ENCODE measurements at regions not wholly inside any gene's neighbourhood (a gene's known extent, or its start where the extent isn't known, plus 50 kb on each side); places are given as distances from the start of the nearest gene placed in this dataset.
"Not testable (repeated sequence)": the region's sequence is repeated elsewhere in the genome, so short reads cannot be mapped to it uniquely, and the experiment has no call there.

DNA sequence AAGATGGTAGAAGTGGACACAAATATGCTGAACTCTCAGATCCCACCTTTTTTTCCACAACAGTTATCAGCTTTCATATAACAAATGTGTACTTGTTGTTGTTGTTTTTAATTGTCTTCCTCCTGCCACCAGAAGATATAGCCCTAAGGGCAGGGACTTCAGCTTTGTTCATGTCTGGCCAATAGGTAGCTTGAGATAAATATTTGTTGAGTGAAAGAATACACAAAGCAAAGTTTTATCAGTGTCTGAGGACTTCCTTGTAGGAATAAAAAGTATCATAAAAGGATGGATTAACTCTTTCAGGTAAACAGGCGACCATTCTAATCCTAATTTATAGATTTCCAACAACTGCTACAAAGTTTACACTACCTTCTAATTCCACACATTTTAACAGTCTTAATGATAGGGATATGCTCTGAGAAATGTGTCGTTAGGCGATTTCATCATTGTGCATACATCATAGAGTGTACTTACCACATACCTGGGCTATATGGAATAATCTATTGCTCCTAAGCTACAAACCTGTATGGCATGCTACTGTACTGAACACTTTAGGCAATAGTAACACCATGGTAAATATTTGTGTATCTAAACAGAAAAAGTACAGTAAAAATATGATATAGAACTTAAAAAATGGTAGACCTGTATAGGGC, 186.1 kb downstream of the ATOH1 start:
- DNase-seq = no peak

DNA sequence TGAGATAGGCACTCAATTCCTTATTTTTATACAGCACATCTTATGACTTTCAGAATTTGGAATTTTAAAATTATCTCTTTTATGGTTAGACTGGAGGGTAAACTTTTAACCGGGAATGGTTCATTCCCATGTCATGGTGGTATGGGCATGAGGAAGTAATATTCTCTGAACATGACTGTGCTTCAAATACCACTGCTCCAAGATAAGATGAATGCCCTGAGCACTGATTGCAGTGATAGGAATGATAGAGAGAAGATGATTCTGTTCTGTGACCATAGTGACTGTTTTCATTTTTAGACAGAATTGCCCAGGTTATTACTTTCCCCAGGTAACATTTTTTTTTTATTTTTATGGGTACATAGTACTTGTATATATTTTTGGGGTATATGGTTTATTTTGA, 187.4 kb downstream of the ATOH1 start:
- no peak for DNase-seq

DNA sequence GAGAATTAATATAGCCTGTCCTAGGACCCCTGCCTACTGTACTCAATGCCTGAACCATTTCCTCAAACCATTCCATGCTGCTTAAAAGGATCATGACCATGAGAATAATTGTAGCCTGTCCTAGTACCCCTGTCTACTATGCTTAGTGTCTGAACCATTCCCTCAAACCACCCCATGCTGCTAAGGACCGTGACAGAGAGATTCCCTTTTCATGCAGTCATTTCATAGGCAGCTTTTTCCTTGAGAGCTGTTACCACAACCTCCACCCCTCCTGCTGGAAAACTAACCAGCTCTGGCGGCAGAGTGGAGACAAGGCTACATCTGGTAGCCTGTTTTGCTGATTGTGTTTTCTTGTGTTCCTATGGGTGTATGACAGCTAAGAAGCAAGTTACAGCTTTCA, 174.9 kb upstream of the SMARCAD1 start:
- DNase-seq = peak; percentile 64

DNA sequence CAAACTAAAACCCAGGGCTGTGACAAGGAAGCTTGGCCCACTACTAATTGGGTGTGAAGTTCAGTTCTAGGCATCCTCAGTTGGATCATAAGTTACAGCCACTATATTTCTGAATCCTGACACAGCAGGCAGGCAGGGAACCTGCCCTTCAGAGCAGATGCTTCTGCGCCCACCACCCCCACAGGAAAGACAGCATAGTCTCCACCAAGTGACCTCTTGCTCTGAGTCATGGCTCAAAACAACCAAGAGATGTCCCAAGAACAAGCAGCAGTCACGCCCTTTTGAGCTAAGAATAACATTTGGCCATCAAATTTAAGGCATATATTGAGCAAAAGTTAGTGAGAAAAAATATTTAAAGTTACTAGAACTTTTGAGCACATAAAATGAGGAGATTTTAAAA, 170.7 kb upstream of the SMARCAD1 start:
- DNase-seq = no peak

DNA sequence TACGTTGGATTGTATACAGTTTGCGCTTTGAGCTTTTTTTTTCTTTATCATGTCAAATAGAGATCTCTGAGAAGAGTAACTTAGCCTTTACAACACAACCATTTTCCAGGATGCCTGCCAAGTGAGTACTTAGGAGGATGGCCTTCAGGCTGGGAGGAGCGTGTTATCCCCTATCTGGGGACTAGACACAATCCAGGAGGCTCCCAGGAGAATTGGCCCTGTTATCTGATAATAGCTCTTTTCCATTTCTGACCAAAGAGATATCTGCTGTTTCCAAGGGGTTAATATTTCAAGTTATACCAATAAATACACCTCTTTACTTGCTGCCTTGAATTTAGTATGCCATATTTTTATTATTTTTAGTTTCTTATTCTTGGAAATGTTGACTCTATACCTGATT, 169.5 kb upstream of the SMARCAD1 start:
- no peak for DNase-seq

DNA sequence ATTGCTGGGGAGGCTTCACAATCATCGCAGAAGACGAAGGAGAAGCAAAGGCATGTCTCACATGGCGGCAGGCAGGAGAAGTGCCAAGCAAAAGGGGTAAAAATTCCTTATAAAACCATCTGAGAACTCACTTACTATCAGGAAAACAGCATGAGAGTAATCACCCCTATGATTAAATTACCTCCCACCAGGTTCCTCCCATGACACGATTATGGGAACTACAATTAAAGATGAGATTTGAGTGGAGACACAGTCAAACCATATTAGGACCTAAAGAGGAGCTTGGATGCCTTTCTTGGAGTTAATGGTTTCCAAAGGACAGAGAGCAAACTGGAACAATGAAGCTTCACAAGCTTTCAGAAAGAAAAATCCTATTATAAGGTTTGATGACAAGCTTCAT, 168.4 kb upstream of the SMARCAD1 start:
- no peak for DNase-seq

DNA sequence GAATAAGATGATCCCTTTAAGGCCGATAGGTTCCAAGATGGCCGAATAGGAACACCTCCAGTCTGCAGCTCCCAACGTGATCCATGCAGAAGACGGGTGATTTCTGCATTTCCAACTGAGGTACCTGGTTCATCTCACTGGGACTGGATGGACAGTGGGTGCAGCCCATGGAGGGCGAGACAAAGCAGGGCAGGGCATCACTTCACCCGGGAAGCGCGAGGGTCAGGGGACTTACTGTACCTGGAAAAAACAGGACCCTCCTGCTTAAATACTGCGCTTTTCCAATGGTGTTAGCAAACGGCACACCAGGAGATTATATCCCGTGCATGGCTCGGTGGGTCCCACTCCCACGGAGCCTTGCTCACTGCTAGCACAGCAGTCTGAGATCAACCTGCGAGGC, 163.2 kb upstream of the SMARCAD1 start:
- not testable (repeated sequence) for DNase-seq

DNA sequence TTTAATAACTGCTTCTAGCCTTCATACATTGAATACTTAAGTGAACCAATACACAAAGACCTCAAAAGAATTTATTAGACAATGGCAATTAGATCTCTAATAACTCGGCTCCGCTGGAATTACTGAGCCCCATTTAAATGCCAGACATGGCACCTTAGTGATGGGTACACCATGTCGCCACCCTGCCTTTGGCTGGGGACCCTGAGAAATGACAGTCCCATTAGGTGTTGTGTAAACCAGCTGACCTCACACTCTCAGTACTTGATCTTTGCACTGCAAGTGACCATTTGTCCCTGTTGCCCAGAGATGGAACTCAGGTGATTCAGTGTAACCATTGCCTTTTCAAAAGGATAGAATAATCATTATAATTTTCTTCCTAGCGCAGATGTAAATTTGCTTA, 144.6 kb upstream of the SMARCAD1 start:
- no peak for DNase-seq

DNA sequence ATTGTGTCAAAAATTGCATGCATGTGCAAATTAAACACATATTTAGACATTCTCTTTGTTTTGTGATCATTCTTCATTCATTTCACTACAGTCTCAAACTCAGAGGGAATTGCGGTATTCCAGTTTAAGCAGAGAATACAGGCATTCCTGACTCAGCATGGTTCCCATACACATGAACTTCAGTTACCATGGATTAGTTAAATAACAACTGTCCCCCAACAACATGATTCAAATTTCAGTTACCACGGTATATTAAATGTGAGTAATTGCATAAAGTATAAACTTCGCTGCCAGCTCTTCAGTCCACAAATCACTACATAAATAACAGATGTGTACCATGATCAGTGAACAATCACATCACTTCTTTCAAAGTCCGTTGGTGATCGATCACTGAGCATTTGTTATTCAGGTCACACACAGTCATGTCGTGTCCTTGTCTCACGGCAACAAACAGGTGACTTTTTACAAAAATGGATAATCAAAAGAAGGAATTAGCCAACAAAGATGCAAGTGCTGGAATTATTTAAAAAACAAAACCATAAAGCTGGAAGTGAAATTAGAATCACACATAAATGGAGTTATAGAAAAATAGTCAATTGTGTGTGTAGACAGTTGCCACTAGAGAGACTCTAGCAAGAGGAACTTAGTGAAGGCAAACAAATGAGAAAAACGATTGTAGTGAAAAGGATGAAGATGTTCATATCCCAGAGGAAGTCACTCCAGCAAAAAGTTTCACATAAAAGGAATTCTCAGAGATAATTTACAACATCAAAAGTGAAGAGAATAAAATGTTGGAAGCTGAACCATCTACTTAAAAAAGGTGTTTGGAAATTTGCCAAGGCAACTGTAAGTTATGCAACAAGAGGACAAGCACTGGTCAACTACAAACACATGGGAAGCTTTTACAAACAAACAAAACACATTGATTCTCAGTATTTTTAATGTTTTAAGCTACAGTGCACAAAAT, 138.6 kb upstream of the SMARCAD1 start:
- peak; percentile 21 for DNase-seq

DNA sequence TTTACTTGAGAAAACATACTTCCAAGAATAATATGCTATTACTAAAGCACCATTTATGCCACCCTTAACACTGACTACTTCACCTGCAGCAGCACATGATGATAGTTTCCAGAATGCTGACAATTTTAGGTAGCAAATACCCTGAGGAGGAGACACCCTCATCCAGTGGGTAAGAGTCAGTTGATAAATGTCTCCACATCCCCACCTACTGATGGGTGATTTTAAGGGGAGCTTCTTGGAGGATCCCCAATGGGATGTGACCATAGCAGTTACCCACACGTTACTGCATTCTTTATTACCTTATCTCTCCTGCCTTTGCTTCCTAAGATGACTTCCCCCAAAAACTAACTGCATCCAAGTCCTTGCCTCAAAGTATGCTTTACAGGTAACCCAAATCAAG, 131.2 kb upstream of the SMARCAD1 start:
- DNase-seq = no peak

DNA sequence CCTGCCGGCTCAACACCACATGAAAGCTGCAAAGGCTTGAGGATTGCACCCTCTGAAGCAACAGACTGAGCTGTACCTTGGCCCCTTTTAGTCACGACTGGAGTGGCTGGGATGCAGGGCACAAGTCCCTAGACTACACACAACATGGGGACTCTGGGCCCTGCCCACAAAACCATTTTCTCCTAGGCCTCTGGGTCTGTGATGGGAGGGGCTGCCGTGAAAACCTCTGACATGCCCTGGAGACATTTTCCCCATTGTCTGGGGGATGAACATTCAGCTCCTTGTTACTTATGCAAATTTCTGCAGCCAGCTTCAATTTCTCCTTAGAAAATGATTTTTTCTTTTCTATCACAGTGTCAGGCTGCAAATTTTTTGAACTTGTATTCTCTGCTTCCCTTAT, 123.5 kb upstream of the SMARCAD1 start:
- DNase-seq = no peak

DNA sequence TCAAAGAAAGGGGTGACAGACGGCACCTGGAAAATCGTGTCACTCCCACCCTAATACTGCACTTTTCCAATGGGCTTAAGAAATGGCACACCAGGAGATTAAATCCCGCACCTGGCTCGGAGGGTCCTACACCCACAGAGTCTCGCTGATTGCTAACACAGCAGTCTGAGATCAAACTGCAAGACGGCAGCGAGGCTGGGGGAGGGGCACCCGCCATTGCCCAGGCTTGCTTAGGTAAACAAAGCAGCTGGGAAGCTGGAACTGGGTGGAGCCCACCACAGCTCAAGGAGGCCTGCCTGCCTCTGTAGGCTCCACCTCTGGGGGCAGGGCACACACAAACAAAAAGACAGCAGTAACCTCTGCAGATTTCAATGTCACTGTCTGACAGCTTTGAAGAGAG, 108.5 kb upstream of the SMARCAD1 start:
- DNase-seq = not testable (repeated sequence)

DNA sequence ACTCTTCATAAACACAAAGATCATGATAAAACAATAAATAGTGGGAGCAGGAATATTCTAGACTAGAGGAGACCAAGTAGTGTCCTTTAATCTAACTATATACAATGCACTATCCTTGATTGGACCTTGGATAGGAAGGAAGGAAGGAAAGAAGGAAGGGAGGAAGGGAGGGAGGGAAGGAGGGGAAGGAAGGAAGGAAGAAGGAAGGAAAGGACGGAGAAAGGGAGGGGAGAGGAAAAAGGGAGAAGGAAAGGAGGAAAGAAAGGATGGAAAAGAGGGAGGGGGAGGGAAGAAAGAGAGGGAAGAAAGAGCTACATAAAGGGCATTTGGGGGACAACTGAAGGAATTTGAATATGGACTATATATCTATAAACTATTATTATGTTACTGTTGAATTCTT, 95.0 kb upstream of the SMARCAD1 start:
- no peak for DNase-seq

DNA sequence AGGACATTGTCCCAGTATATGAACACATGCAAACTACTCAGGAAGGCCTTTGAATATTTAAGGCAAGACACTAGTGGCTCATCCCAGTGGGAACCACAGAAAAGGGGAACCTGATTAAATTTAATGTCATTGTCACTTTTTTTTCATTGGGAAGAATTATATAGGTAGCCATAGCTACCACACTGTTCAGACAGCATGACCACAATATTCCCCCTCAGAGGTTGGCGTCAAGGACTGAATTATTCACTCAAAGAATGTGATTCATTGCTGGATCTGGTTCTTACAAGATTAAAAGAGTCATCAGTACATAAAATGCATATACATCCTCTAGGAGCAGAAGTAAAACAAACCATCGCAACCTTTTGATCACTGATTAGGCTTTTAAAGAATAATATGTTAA, 92.0 kb upstream of the SMARCAD1 start:
- no peak for DNase-seq

DNA sequence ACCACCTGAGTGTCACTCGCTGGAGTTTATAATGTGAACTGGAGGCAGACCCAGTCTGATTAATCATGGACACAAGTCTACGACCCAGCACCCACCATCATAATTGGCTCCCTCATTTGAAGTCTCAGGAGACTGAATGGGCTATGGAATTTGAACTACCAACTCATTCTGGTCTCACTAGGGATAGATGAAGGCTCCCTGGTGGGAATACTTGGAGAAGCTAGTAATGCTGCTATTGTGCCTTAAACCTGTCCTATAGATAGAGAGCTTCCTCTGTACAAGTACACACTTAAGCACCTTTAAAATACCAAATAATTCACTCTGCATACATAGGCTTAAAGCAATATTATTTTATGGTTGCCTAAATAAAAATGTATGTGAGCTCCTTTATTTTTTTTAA, 90.8 kb upstream of the SMARCAD1 start:
- DNase-seq = no peak

DNA sequence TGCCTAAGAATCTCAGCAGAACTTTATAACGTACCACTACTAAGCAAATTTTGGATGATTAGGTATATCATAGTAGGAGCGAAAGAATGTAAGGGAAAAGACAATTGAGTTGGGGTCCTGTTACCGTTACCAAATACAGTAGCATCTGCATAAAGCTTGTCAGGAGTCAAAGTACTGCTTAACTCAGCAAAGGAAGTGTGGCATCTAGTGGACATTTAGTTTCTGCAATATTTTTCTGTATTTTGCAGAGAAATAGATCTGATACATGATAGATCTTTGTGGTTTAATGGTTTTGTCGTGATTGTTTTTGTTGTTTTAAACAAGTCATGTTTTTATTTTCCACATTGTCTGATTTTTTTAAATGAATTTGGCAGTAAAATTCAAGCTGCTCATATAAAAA, 81.0 kb upstream of the SMARCAD1 start:
- DNase-seq = no peak

DNA sequence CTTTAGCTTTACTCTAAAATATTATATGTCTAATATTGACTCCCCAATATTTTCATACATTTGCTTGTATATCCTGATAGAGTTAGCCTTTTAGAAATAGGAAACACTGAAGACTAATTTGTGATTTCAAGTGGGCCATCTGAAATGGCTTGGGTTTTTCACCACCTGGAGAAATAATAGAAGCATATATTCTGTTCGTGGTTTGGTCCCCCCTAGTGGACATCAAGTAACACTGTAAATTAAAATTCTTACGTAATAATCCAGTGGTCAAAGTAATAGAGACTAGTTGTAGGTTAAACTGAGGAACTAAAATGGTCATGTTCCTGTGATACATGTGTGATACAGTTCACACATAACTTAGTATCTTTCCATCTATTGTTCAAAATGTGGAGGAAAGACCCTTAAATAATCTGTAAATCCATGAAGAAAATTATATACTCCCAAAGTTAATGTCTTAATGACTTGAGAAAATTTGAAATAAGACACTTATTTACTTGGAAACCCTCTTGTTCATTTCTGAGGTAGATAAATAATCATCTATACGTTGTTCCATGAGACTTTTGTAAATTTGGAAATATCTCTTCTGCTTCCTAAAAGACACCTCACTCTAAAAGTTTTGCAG, 79.8 kb upstream of the SMARCAD1 start:
- peak; percentile 33 for DNase-seq

DNA sequence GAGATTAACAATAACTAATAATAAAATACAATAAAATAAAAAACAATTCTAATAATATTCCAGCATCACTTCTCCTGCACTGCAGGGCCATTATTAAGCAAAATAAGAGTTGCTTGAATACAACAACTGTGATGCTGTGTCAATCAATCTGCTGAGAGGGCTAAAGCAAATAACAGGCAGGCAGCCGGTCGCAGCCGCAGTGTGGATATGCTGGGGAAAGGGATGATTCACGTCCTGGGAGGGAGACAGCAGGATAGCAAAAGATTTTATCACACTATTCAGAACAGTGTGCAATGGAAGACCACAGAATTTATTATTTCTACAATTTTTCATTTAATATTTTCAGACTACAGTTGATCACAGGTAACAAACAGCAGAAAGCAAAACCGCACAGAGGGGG, 76.5 kb upstream of the SMARCAD1 start:
- no peak for DNase-seq

DNA sequence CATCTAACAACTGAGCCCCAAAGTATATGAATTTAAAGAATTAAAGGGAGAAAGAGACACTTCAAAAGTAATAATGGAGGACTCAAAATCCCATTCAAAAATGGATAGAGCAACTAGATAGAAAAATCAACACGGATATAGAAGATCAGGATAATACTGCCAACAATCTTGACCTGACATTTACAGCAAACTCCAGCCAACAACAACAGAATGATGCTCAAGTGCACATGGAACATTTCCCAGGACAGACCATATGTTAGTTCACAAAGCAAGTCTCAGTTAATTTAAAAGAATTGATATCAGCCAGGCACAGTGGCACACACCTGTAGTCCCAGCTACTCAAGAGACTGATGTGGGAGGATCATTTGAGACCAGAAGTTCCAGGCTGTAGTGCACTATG, 72.0 kb upstream of the SMARCAD1 start:
- DNase-seq = no peak

DNA sequence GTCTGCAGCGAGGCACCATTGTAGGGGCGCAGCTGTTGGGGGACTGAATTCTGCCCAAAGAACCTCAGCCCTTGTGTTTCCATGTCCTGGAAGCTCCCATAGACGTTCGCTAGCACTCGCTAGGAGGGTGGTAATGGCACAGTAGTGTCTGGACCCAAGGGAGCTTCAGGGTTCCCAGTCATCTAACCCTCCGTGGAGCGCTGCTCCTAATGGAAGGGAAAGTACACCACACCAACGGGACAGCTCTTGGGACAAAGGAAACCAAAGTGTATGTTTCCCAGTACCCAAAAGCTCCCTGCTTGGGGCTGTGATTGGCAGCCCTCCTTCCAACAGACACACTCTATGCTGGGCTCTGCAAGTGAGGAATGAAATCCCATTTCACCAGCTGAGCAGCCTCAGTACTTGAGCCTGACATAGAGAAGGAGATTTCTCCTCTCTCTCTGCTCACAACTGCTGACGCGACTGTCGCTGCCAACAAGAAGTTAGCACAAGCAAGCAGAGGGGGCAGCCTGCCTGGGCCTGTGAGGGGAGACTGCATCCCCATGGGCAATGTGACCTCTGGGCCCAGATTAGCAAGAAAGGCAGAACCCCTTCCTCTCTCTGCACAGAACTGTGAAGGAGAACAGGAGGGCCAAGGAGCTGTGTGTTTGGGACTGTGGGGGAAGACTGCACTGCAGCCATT, 67.6 kb upstream of the SMARCAD1 start:
- no peak for DNase-seq

DNA sequence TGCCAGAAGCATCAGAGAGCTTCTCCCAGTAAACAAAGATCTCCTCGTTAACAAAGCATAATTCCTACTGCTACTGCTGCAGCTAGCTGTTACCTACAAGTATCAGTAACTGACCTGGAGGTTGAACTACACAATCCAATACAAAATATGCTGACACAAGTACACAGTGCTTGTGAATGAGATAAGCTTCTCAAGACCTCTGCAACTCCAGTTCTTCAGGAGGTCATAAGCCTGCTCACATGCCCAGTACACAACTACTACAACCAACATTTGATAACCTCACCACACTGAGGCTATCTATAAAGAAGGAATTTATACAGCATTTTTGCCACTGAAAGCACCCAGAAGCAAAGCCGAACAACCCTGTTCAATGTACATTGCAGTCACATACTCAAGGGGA, 66.7 kb upstream of the SMARCAD1 start:
- no peak for DNase-seq

DNA sequence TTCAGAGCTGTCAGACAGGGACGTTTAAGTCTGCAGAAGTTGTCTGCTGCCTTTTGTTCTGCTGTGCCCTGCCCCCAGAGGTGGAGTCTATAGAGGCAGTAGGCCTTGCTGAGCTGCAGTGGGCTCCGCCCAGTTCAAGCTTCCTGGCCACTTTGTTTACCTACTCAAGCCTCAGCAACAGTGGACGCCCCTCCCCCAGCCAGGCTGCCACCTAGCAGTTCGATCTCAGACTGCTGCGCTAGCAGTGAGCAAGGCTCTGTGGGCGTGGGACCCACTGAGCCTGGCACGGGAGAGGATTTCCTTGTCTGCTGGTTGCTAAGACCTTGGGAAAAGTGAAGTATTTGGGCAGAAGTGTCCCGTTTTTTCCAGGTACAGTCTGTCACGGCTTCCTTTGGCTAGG, 59.6 kb upstream of the SMARCAD1 start:
- not testable (repeated sequence) for DNase-seq

DNA sequence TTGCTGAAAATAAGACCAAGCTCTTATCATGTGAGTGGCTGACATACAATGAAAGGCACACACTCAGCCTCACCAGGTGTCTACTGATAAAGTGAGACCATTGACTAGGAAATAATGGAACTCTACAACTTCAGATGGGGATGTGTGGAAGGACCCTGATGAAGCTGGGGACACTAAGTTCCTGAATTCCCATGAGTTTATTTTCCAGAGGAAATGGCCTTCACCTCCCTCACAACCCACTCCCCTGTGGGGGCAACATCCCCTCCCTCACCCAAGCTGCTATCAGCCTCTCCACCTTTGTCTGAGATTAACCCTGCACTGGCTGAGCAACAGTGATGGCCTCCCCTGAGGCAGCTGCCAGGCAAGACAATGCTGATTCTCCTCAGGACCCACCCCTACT, 55.2 kb upstream of the SMARCAD1 start:
- no peak for DNase-seq

Data from fibroblast of skin of scalp (primary cell).